ENCODE measurements at regions not wholly inside any gene's neighbourhood (a gene's known extent, or its start where the extent isn't known, plus 50 kb on each side); places are given as distances from the start of the nearest gene placed in this dataset.

GRCh38 chr1:87674791-87675190, 346.1 kb downstream of the LMO4 start:
- Histone ChIP-seq H3K9ac (ENCODE audit: extremely low read depth, low read length, poor library complexity, severe bottlenecking) (no peak overlapping the region), H3K36me3 (ENCODE audit: control insufficient read depth, insufficient read depth, low read length) (no peaks in the 10 kb centered on the region), H3K27ac (ENCODE audit: low read depth, low read length) (no peak overlapping the region), H3K27me3 (ENCODE audit: control insufficient read depth, insufficient read depth, low read length, poor library complexity, severe bottlenecking) (no peaks in the 10 kb centered on the region), H3K4me1 (ENCODE audit: control insufficient read depth, insufficient read depth, low read length) (no peaks in the 10 kb centered on the region), H3K9me3 (ENCODE audit: control insufficient read depth, low read length) (no peaks in the 10 kb centered on the region), H3K4me3 (ENCODE audit: low read length) (no peak overlapping the region)
- Mint-ChIP-seq H3K36me3 (ENCODE audit: low read depth) (no peaks in the 10 kb centered on the region), H3K4me1 (no peaks in the 10 kb centered on the region), H3K9me3 (peaks cover 3% of the 10 kb centered on the region), H3K27me3 (ENCODE audit: insufficient read depth) (no peaks in the 10 kb centered on the region), H3K4me3 (no peak overlapping the region), H3K27ac (no peak overlapping the region)
- WGBS, 2 experiments (ENCODE audit: insufficient coverage in 1 of 2, insufficient read length in 1 of 2) = 94% methylated on average over 5 of the region's 5 CpGs
- TF ChIP-seq CTCF (conservative IDR thresholded peaks at IDR 0.05) = no peak
- no peak for DNase-seq

DNA sequence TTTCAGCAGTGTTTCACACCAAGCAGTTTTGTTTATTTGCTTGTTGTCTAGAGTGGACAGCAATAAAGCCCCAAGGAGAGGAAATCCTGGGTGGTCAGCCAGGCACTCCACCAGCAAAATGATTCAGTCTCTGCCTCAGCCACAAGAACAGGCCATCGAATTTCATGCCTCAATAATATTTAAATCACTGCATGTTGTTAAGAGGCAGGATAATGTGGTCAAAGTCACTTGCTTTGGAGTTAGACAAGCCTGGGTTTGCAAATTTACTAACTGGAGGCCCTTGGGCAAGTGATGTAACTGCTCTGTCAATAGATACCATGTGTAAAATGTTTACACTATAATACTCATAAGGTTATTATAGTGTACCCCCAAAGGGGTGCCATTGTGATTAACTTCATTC, 349.6 kb downstream of the LMO4 start:
- Histone ChIP-seq H3K27me3 (ENCODE audit: control insufficient read depth, insufficient read depth, low read length, poor library complexity, severe bottlenecking) (no peaks in the 10 kb centered on the region), H3K9ac (ENCODE audit: extremely low read depth, low read length, poor library complexity, severe bottlenecking) (no peak overlapping the region), H3K36me3 (ENCODE audit: control insufficient read depth, insufficient read depth, low read length) (no peaks in the 10 kb centered on the region), H3K27ac (ENCODE audit: low read depth, low read length) (no peak overlapping the region), H3K9me3 (ENCODE audit: control insufficient read depth, low read length) (no peaks in the 10 kb centered on the region), H3K4me3 (ENCODE audit: low read length) (no peak overlapping the region), H3K4me1 (ENCODE audit: control insufficient read depth, insufficient read depth, low read length) (no peaks in the 10 kb centered on the region)
- Mint-ChIP-seq H3K4me3 (no peak overlapping the region), H3K4me1 (no peaks in the 10 kb centered on the region), H3K27ac (no peak overlapping the region), H3K9me3 (peaks cover 5% of the 10 kb centered on the region), H3K36me3 (ENCODE audit: low read depth) (no peaks in the 10 kb centered on the region), H3K27me3 (ENCODE audit: insufficient read depth) (peaks cover 4% of the 10 kb centered on the region)
- no peak for DNase-seq
- TF ChIP-seq CTCF (conservative IDR thresholded peaks at IDR 0.05) = no peak
- WGBS, 2 experiments (ENCODE audit: insufficient coverage in 1 of 2, insufficient read length in 1 of 2) = 92% methylated on average over 1 of the region's 1 CpG; no CpG with 5 or more reads in 1 of the 2 experiments

DNA sequence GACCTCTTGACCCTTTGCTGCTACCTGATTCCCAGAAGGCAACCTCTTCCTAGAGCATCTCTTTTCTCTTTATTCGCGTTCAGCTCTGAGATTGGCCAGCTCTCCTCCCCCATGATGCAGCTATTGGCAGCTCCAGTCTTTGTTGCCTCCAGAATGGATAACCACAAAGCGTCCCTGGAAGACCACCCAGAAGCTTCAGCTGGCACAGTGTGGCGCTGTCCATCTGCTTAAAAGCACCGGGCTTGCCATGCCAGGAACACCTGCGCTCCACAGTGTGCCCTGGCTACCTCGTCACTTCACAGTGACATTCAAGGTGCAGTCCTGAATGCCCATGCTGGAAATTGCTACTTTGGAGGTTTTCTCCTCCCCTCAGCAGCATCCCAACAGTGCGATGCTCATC, 353.9 kb downstream of the LMO4 start:
- TF ChIP-seq CTCF (conservative IDR thresholded peaks at IDR 0.05) = no peak
- Mint-ChIP-seq H3K27me3 (ENCODE audit: insufficient read depth) (peaks cover 10% of the 10 kb centered on the region), H3K4me1 (peaks cover 20% of the 10 kb centered on the region), H3K27ac (no peak overlapping the region), H3K36me3 (ENCODE audit: low read depth) (no peaks in the 10 kb centered on the region), H3K9me3 (peaks cover 5% of the 10 kb centered on the region), H3K4me3 (no peak overlapping the region)
- no peak for DNase-seq
- H3K27me3 ChIP-seq (ENCODE audit: control insufficient read depth, insufficient read depth, low read length, poor library complexity, severe bottlenecking) = peaks cover 5% of the 10 kb centered on the region
- no peak overlapping the region for H3K4me3 ChIP-seq (ENCODE audit: low read length)
- no peak overlapping the region for H3K9ac ChIP-seq (ENCODE audit: extremely low read depth, low read length, poor library complexity, severe bottlenecking)
- no peaks in the 10 kb centered on the region for H3K9me3 ChIP-seq (ENCODE audit: control insufficient read depth, low read length)
- H3K4me1 ChIP-seq (ENCODE audit: control insufficient read depth, insufficient read depth, low read length) = no peaks in the 10 kb centered on the region
- H3K27ac ChIP-seq (ENCODE audit: low read depth, low read length) = no peak overlapping the region
- 86 to 91% methylated on average over 6 to 8 of the region's 8 CpGs for WGBS, 2 experiments (ENCODE audit: insufficient coverage in 1 of 2, insufficient read length in 1 of 2)
- no peaks in the 10 kb centered on the region for H3K36me3 ChIP-seq (ENCODE audit: control insufficient read depth, insufficient read depth, low read length)
